Colonic mucosa (tissue), 4 donors: ENCODE measurements at regions not wholly inside any gene's neighbourhood (a gene's known extent, or its start where the extent isn't known, plus 50 kb on each side); places are given as distances from the start of the nearest gene placed in this dataset.
"Not testable (repeated sequence)": the region's sequence is repeated elsewhere in the genome, so short reads cannot be mapped to it uniquely, and the experiment has no call there.

Experiments
- DNase-seq: peaks from one replicate; pipeline ENCODE4 v3.0.0-alpha.2; 2020
- H3K27ac ChIP-seq: fragments of 200-600 bp; one replicate; pipeline ENCODE4 v1.8.0; 2021
- H3K27me3 ChIP-seq: fragments of 200-600 bp; one replicate; pipeline ENCODE4 v1.8.0; 2021
- H3K36me3 ChIP-seq: fragments of 200-600 bp; one replicate; pipeline ENCODE4 v1.8.0; 2021
- H3K4me1 ChIP-seq: fragments of 200-600 bp; one replicate; pipeline ENCODE4 v1.8.0; 2021; ENCODE audit warnings: mild to moderate bottlenecking
- H3K4me3 ChIP-seq: fragments of 200-600 bp; one replicate; pipeline ENCODE4 v1.8.0; 2021
- H3K9ac ChIP-seq, 2 donors: one replicate each; pipeline ENCODE4 v1.7.0; 2013; ENCODE audit warnings: control low read depth in 2 of 2, low read depth in 2 of 2, low read length in 2 of 2
- H3K9me3 ChIP-seq: fragments of 200-600 bp; one replicate; pipeline ENCODE4 v1.8.0; 2021
- CTCF ChIP-seq: fragments of 200-600 bp; IDR thresholded peaks from one replicate; pipeline ENCODE4 v1.8.0; 2022; ENCODE audit warnings: antibody characterized with exemption, mild to moderate bottlenecking
- intact Hi-C: fragments of 100-400 bp; cut with DNase I; formaldehyde crosslinking; loops from one replicate; pipeline ENCODE4 v1.14.1; 2022
- donor health status: healthy.
- donor health status: DM: no; HTN: no; CAD: no.
- donor health status: DM: no; HTN: no; CAD: no.

GRCh38 chr2:192669505-192670091 lies 474.9 kb upstream of the TMEFF2 start:
- Histone ChIP-seq H3K4me3 (no peak overlapping the region), H3K9ac (no peak overlapping the region), H3K36me3 (no peaks in the 10 kb centered on the region), H3K9me3 (no peaks in the 10 kb centered on the region), H3K27me3 (no peaks in the 10 kb centered on the region), H3K27ac (no peak overlapping the region), H3K4me1 (no peaks in the 10 kb centered on the region)
- intact Hi-C loops, result no loop called here
- no peak for TF ChIP-seq CTCF
- DNase-seq, result no peak

- H3K27me3 ChIP-seq, H3K36me3 ChIP-seq, H3K4me1 ChIP-seq, intact Hi-C loops, H3K9me3 ChIP-seq, H3K27ac ChIP-seq, H3K9ac ChIP-seq, H3K4me3 ChIP-seq, DNase-seq: not testable (repeated sequence)
Measured at GRCh38 chr2:192660555-192660954, 465.8 kb upstream of the TMEFF2 start.

- no peaks in the 10 kb centered on the region for H3K9me3 ChIP-seq
- no peak for DNase-seq
- no peaks in the 10 kb centered on the region for H3K36me3 ChIP-seq
- TF ChIP-seq CTCF, result no peak
- intact Hi-C loops, result no loop called here
- no peak overlapping the region for H3K27ac ChIP-seq
- no peaks in the 10 kb centered on the region for H3K4me1 ChIP-seq
- no peak overlapping the region for H3K4me3 ChIP-seq
- no peak overlapping the region for H3K9ac ChIP-seq
- H3K27me3 ChIP-seq, result no peaks in the 10 kb centered on the region
Measured at GRCh38 chr2:192657362-192657761, 462.6 kb upstream of the TMEFF2 start.

- Histone ChIP-seq H3K4me1 (no peaks in the 10 kb centered on the region), H3K9ac (no peak overlapping the region), H3K9me3 (no peaks in the 10 kb centered on the region), H3K27ac (no peak overlapping the region), H3K4me3 (no peak overlapping the region), H3K36me3 (no peaks in the 10 kb centered on the region), H3K27me3 (no peaks in the 10 kb centered on the region)
- no peak for DNase-seq
- TF ChIP-seq CTCF, result no peak
- intact Hi-C loops, result no loop called here
Measured at GRCh38 chr2:192655916-192656315, 461.2 kb upstream of the TMEFF2 start.

- intact Hi-C loops, result no loop called here
- Histone ChIP-seq H3K27me3 (no peaks in the 10 kb centered on the region), H3K36me3 (no peaks in the 10 kb centered on the region), H3K4me1 (no peaks in the 10 kb centered on the region), H3K9me3 (no peaks in the 10 kb centered on the region), H3K9ac (no peak overlapping the region), H3K27ac (no peak overlapping the region), H3K4me3 (no peak overlapping the region)
- DNase-seq, result no peak
- no peak for TF ChIP-seq CTCF
Measured at GRCh38 chr2:192645811-192646598, 451.3 kb upstream of the TMEFF2 start.

GRCh38 chr2:192634557-192634956 lies 439.8 kb upstream of the TMEFF2 start:
- DNase-seq, result no peak
- TF ChIP-seq CTCF, result no peak

More at GRCh38 chr2:192634557-192634956, 439.8 kb upstream of the TMEFF2 start:
- Histone ChIP-seq H3K4me3 (no peak overlapping the region), H3K27ac (no peak overlapping the region), H3K27me3 (no peaks in the 10 kb centered on the region), H3K4me1 (no peaks in the 10 kb centered on the region), H3K36me3 (no peaks in the 10 kb centered on the region), H3K9me3 (no peaks in the 10 kb centered on the region), H3K9ac (no peak overlapping the region)
- intact Hi-C loops, result no loop called here
